LHCN-M2 (cell line): ENCODE measurements at regions not wholly inside any gene's neighbourhood (a gene's known extent, or its start where the extent isn't known, plus 50 kb on each side); places are given as distances from the start of the nearest gene placed in this dataset.
A peak's percentile ranks its signal among the peaks of the same experiment; 100 is the strongest.

Experiments used
- DNase-seq: peaks from one replicate; pipeline ENCODE4 v3.0.0-alpha.2; 2012; ENCODE audit warnings: low read depth

GRCh38 chr13:105990256-105990958, 545.1 kb downstream of the EFNB2 start:
- peak; percentile 68 for DNase-seq

GRCh38 chr13:105984646-105985045, 550.8 kb downstream of the EFNB2 start:
- no peak for DNase-seq

GRCh38 chr13:105984236-105984635, 551.2 kb downstream of the EFNB2 start:
- DNase-seq = no peak

- DNase-seq = no peak
Observed at GRCh38 chr13:105982219-105982930, 553.1 kb downstream of the EFNB2 start.

GRCh38 chr13:105979131-105980011, 556.1 kb downstream of the EFNB2 start:
- DNase-seq = no peak

- DNase-seq = no peak
Observed at GRCh38 chr13:105974380-105974779, 561.1 kb downstream of the EFNB2 start.

GRCh38 chr13:105972811-105973590, 562.5 kb downstream of the EFNB2 start:
- no peak for DNase-seq

- no peak for DNase-seq
Observed at GRCh38 chr13:105972306-105972721, 563.1 kb downstream of the EFNB2 start.

GRCh38 chr13:105971738-105972137, 563.7 kb downstream of the EFNB2 start:
- peak; percentile 8 for DNase-seq

GRCh38 chr13:105971312-105971711, 564.1 kb downstream of the EFNB2 start:
- DNase-seq = no peak

- DNase-seq = no peak
Observed at GRCh38 chr13:105969761-105970160, 565.7 kb downstream of the EFNB2 start.

- DNase-seq = no peak
Observed at GRCh38 chr13:105965910-105966309, 569.6 kb downstream of the EFNB2 start.

- DNase-seq = no peak
Observed at GRCh38 chr13:105962080-105962479, 573.4 kb downstream of the EFNB2 start.

- DNase-seq = no peak
Observed at GRCh38 chr13:105961438-105961837, 574.0 kb downstream of the EFNB2 start.

GRCh38 chr13:105960326-105960725, 575.1 kb downstream of the EFNB2 start:
- no peak for DNase-seq

GRCh38 chr13:105959876-105960275, 575.6 kb downstream of the EFNB2 start:
- DNase-seq = no peak

GRCh38 chr13:105957769-105958438, 577.6 kb downstream of the EFNB2 start:
- no peak for DNase-seq

GRCh38 chr13:105956921-105957320, 578.5 kb downstream of the EFNB2 start:
- DNase-seq = no peak

GRCh38 chr13:105952973-105953290, 582.5 kb downstream of the EFNB2 start:
- DNase-seq = no peak

GRCh38 chr13:105952233-105952972, 583.1 kb downstream of the EFNB2 start:
- DNase-seq = no peak
